Stimulated activated naive B cell treated with anti-CD40 and anti-IgM and Interleukin-4, amounts not matched to agents 10 μg/mL and 1 μg/mL and 100 μg/mL, for 72 hours (primary cell): ENCODE measurements at regions not wholly inside any gene's neighbourhood (a gene's known extent, or its start where the extent isn't known, plus 50 kb on each side); places are given as distances from the start of the nearest gene placed in this dataset.

Experiments
- ATAC-seq, 2 donors: fragments of 150-1000 bp; cut with Tn5 transposase; replicated peaks; 2 replicates each; pipeline ENCODE4 v1.10.0; 2021; ENCODE audit warnings: moderate library complexity in 1 of 2
- DNase-seq: peaks from one replicate; pipeline ENCODE4 v3.0.0; 2021
- H3K27ac Mint-ChIP-seq: one replicate; pipeline ENCODE4 v1.8.0; 2022; ENCODE audit warnings: mild to moderate bottlenecking, mixed read lengths
- H3K27me3 Mint-ChIP-seq, 2 donors: one replicate each; pipeline ENCODE4 v1.8.0; 2022; ENCODE audit warnings: mixed read lengths in 2 of 2
- H3K36me3 Mint-ChIP-seq, 2 donors: one replicate each; pipeline ENCODE4 v1.8.0; 2022; ENCODE audit warnings: mixed read lengths in 2 of 2, mild to moderate bottlenecking in 1 of 2
- H3K4me1 Mint-ChIP-seq, 2 donors: one replicate each; pipeline ENCODE4 v1.8.0; 2022; ENCODE audit warnings: mixed read lengths in 2 of 2, mild to moderate bottlenecking in 1 of 2
- H3K4me3 Mint-ChIP-seq, 2 donors: one replicate each; pipeline ENCODE4 v1.8.0; 2022; ENCODE audit warnings: mild to moderate bottlenecking in 2 of 2, mixed read lengths in 2 of 2, moderate library complexity in 1 of 2
- H3K9me3 Mint-ChIP-seq, 2 donors: one replicate each; pipeline ENCODE4 v1.8.0; 2022; ENCODE audit warnings: mixed read lengths in 2 of 2, mild to moderate bottlenecking in 1 of 2

DNA sequence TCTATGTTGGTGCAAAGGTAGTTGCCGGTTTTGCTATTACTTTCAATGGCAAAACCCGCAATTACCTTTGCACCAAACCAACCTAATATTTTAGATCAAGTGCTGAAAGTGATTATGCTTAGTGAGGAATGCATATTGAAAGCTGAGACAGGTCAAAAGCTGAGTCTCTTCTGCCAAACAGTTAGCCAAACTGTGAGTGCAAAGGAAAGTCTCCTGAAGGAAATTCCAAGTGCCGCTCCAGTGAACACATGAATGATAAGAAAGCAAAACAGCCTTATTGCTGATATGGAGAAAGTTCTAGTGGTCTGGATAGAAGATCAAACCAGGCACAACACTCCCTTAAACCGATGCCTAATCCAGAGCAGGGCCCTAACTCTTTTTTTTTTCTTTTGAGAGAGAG is 83.1 kb upstream of the ERRFI1 start:
- H3K27me3 Mint-ChIP-seq: peaks cover 5 to 7% of the 10 kb centered on the region in 2 donors
- no peaks in the 10 kb centered on the region for H3K36me3 Mint-ChIP-seq
- DNase-seq: no peak
- peaks cover 1 to 3% of the 10 kb centered on the region in 2 donors for H3K9me3 Mint-ChIP-seq
- H3K4me3 Mint-ChIP-seq: no peak overlapping the region
- H3K27ac Mint-ChIP-seq: no peak overlapping the region
- peaks cover 10% of the 10 kb centered on the region in 2 donors for H3K4me1 Mint-ChIP-seq
- ATAC-seq: no peak

DNA sequence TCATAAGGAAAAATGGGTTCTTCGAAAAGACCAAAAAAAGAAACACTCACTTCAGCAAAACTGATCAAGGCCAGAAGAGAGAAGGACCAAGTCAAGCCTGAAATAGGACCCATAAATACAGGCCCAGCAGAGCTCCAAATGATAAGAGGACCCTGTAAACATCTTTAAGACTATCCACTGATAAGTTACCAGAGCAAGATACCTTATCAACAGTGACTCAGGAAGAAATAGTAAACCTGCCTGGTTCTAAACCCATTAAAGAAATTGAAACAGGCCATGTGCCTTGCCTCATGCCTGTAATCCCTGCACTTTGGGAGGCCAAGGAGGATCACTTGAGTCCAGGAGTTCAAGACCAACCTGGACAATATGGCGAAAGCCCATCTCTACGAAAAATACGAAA is 81.8 kb upstream of the ERRFI1 start:
- Mint-ChIP-seq H3K27me3 (peaks cover 5 to 8% of the 10 kb centered on the region in 2 donors), H3K4me3 (no peak overlapping the region), H3K9me3 (peaks cover 2 to 5% of the 10 kb centered on the region in 2 donors), H3K27ac (no peak overlapping the region), H3K36me3 (no peaks in the 10 kb centered on the region), H3K4me1 (peaks cover 11 to 13% of the 10 kb centered on the region in 2 donors)
- ATAC-seq: no peak
- DNase-seq: no peak

DNA sequence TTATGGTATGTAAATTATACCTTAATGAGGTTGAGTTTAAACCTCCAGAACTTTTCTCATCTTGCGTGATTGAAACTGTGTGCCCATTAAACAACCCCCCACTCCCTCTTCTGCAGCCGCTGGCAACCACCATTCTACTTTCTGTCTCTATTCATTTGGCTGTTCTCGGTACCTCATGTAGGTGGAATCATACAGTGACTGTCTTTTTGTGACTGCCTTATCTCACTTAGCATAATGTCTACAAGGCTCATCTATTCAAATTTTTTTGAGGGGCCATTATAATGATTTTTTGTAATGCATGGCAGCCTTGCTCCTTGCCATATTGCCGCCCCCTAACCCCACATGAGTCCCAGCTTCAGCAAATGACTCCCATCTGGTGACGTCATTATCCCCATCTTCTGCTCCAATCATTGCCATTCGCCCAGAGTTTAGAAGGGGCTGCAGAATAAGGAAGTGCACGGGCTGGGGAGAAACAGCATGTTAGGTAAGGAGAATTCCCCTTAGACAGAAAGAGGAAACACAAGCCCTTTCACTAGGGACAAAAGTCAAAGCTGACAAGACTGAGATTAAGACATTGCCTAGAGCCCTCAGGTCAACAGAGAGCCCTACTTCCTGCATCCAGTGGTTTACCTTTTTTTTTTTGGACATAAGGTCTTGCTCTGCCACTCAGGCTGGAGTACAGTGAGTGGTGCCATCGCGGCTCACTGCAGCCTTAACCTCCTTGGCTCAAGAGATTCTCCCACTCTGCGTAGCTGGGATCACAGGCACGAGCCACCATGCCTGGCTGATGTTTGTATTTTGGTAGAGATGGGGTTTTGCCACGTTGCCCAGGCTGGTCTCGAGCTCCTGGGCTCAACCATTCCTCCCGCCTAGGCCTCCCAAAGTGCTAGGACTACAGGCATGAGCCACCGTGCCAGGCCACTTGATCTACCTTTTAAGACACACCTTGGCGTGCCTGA is 78.4 kb upstream of the ERRFI1 start:
- Mint-ChIP-seq H3K27me3 (peaks cover 6 to 8% of the 10 kb centered on the region in 2 donors), H3K9me3 (peaks cover 2 to 5% of the 10 kb centered on the region in 2 donors), H3K27ac (peak overlapping the region; percentile 73), H3K36me3 (no peaks in the 10 kb centered on the region), H3K4me3 (no peak overlapping the region), H3K4me1 (peaks cover 11 to 13% of the 10 kb centered on the region in 2 donors)
- ATAC-seq (peak; percentile 95 to 96), DNase-seq (peak; percentile 27)

DNA sequence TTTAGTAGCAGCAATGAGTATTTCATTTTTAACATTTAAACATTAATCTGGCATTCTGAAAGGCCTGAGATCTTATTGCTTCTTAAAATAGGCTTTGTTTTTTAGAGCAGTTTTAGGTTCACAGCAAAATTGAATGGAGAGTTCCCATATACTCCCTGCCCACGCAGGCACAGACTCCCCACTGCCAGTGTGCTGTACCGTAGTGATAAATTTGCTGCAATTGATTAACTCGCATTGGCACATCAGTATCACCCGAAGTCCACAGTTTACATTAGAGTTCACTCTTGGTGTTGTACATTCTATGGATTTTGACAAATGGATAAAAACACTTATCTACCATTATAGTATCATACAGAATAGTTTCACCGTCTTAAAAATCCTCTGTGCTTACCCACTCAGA is 71.8 kb upstream of the ERRFI1 start:
- Mint-ChIP-seq H3K4me3 (no peak overlapping the region), H3K36me3 (no peaks in the 10 kb centered on the region), H3K9me3 (no peaks in the 10 kb centered on the region), H3K4me1 (peaks cover 0 to 9% of the 10 kb centered on the region in 2 donors), H3K27me3 (peaks cover 20 to 29% of the 10 kb centered on the region in 2 donors), H3K27ac (no peak overlapping the region)
- no peak for DNase-seq
- ATAC-seq: no peak

DNA sequence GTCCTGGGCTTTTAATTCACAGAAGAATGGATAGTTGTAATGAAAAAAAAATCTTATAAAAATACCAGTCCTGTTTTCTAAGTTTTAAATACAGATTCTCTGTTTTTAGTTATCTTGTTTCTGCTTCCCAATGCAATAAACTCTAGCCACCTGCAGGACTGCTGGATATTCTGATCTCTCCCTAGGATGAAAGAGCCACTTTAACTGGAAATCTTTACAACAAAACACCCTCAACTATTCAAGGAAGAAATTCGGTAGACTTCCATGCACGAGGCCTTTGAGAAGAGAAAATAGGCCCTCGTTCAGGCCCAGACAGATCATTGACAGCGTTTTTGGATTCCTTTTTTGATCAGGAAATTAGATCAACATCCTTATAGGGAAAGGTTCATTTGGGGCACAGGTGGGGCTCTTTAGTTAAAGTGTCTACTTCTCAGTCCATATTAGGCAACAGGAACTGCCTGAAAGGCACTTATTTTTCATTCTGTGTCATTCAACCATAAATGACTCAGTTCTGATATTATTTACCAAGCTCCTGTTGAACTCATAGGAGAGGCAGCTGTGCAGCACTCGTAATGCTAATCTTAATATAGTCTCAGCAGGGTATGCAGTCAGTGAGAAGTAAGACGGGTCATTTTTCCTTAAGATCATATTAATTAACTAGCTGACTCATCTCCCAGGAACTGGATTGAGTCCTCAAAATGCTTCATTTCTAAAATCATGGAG is 71.1 kb upstream of the ERRFI1 start:
- peak; percentile 2 for DNase-seq
- peak; percentile 87 to 95 for ATAC-seq
- Mint-ChIP-seq H3K27me3 (peaks cover 27 to 35% of the 10 kb centered on the region in 2 donors), H3K27ac (peak overlapping the region; percentile 88), H3K4me3 (no peak overlapping the region), H3K4me1 (peaks cover 0 to 9% of the 10 kb centered on the region in 2 donors), H3K9me3 (no peaks in the 10 kb centered on the region), H3K36me3 (no peaks in the 10 kb centered on the region)

DNA sequence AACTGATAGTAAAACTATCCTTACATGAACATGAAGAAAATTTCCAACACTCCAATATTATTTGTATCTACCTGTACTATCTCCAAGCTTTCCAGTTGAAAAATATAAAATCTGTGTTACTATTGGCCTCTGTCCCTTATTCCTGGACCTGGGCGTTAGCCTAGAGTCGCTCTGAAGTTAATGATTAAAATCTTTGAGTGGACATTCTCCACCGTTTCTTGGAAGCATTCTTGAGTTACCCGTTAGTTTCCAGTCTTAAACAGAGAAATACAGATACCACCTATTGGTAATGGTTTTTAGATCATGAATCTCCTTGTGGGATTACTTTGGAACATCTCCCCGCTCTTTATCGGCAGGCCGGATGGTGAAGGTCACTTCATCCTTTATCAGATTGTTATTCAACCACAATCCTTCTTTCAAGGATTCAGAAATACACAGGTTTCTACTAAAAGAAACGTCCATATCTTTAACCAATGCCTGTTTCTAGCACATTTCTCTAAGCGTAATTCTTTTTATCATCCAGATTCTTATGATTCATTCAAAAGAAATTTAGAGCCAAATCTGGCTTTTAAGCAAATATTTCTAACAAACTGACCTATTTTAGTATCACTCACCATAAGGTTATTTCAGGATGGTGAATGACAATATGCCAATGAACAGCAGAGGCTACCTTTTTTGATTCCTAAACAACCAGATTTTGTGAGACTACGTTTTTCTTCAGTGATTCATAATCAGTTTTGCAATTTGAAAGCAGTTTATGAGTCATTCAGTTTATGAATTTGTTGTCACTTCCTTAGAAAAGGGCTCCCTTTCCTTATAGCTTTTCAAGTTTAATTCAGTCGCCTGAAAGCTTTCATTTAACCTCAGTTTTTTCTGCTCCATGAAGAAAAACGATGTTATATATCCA is 70.2 kb upstream of the ERRFI1 start:
- H3K9me3 Mint-ChIP-seq: no peaks in the 10 kb centered on the region
- H3K27me3 Mint-ChIP-seq: peaks cover 29 to 34% of the 10 kb centered on the region in 2 donors
- no peak overlapping the region for H3K27ac Mint-ChIP-seq
- ATAC-seq (peak; percentile 31 to 39), DNase-seq (no peak)
- no peaks in the 10 kb centered on the region for H3K36me3 Mint-ChIP-seq
- H3K4me1 Mint-ChIP-seq: peaks cover 0 to 9% of the 10 kb centered on the region in 2 donors
- H3K4me3 Mint-ChIP-seq: no peak overlapping the region

DNA sequence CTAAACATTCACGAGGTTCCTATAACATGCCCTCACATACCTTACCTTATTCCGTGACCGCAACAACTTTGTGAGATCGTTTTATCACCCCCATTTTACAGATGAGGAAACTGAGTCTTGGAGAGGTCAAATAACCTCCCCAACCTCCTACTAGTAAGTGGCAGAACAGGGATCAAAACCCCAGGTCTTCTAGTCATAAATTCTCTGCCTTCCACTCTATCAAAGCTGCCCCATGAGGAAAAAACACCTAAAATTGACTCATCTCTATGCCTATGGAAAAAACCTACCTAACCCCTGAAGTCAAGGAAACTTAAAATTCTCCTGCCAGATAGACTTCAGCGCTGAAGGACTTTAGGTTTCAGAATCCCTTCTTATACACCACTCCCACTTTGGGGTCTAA is 69.5 kb upstream of the ERRFI1 start:
- no peak overlapping the region for H3K4me3 Mint-ChIP-seq
- H3K27ac Mint-ChIP-seq: no peak overlapping the region
- H3K27me3 Mint-ChIP-seq: peaks cover 34 to 38% of the 10 kb centered on the region in 2 donors
- peaks cover 0 to 9% of the 10 kb centered on the region in 2 donors for H3K4me1 Mint-ChIP-seq
- no peaks in the 10 kb centered on the region for H3K36me3 Mint-ChIP-seq
- no peak for DNase-seq
- no peaks in the 10 kb centered on the region for H3K9me3 Mint-ChIP-seq
- no peak for ATAC-seq

DNA sequence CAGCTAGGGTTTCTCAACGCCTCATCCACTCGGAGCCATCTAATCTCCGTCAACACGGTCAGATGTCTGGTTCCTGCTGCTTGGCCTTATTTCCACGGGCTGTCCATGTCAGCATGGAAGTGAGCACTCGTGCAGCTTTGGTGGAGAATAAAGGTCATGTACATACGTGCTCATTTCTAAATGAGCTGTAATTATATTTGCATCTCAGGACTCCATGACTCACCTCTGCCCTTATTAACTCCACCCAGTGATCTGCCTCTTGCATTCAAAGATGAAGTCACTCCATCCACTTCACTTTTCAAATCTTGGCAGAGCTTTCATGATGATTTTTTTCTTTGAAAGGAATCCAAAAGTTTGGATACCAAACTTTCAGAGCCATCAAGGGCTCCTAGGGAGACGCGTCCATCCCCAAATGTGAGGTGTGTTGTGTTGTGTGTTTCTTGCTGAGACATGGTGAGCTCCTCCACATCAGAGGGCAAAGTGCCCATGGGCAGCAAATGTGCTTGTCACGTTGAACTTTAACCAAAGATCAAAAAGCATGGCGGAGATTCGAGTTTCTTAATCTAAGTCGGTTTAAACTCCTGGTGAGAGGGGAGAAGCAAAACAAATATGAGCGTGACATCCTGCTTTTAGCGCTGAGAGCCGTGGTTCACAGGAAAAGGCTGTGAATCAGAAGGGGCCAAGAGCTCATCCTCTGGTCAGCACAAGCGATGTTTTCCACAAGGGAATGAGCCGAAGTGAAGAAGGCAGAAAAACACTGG is 68.6 kb upstream of the ERRFI1 start:
- H3K4me1 Mint-ChIP-seq: peaks cover 0 to 9% of the 10 kb centered on the region in 2 donors

DNA sequence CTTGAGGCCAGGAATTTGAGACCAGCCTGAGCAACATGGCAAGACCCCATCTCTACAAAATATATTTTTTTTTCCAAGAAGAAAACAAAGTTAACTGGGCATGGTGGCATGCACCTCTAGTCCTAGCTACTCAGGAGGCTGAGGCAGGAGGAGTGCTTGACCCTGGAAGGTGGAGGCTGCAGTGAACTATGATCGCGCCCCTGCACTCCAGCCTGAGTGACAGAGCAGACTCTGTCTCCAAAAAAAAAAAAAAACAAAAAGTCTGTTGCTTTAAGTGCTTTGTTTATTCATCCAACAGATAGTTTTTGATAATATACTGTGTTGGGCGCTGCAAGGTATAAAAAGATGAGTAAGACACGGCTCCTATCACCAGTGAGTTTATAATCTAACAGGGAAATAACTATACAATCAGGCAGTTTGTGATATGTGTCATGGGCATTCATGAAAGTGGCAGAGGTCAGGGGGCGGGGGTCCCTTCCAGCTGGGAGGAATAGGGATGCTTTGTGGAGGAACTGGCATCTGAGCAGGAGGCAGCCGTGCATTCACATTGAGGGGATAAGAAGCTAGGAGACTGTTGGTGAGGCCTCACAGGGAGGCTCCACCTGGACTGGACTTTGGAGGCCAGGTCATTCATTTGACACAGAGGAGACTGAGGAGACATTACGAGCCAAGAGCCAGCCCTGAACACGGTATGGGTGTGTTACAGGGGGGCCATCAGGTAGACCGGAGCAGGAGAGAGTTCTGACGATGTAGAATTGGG is 67.3 kb upstream of the ERRFI1 start:
- Mint-ChIP-seq H3K27me3 (peaks cover 37 to 46% of the 10 kb centered on the region in 2 donors), H3K4me1 (peaks cover 0 to 9% of the 10 kb centered on the region in 2 donors), H3K4me3 (no peak overlapping the region), H3K36me3 (no peaks in the 10 kb centered on the region), H3K27ac (no peak overlapping the region), H3K9me3 (no peaks in the 10 kb centered on the region)
- no peak for DNase-seq
- no peak for ATAC-seq

More for the DNA sequence above, 68.6 kb upstream of the ERRFI1 start:
- H3K4me3 Mint-ChIP-seq: no peak overlapping the region
- H3K9me3 Mint-ChIP-seq: no peaks in the 10 kb centered on the region
- DNase-seq: no peak
- no peaks in the 10 kb centered on the region for H3K36me3 Mint-ChIP-seq
- peaks cover 39 to 42% of the 10 kb centered on the region in 2 donors for H3K27me3 Mint-ChIP-seq
- peak in 1 of 2 donors; percentile 30 for ATAC-seq
- no peak overlapping the region for H3K27ac Mint-ChIP-seq

DNA sequence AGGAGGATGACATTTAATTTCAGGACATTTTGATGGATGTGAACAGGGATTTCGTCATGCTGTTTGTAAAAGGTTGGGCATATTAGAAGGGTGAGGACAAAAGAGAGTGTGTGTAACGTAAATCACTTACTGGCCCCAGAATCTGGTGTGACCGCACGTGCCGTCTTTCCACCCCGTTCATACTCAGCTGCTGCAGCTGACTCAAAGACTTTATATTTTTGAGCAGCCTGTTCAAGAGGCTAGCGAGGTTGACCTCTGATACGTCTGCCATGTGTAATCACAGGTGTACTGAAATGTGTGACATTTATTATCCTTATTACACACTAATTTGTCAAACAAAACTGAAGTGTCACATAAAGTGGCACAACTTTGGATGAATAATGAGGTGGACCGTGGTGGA is 66.5 kb upstream of the ERRFI1 start:
- Mint-ChIP-seq H3K9me3 (no peaks in the 10 kb centered on the region), H3K27ac (no peak overlapping the region), H3K36me3 (no peaks in the 10 kb centered on the region), H3K4me3 (no peak overlapping the region), H3K27me3 (peaks cover 41 to 47% of the 10 kb centered on the region in 2 donors), H3K4me1 (peaks cover 0 to 8% of the 10 kb centered on the region in 2 donors)
- DNase-seq (no peak), ATAC-seq (no peak)

DNA sequence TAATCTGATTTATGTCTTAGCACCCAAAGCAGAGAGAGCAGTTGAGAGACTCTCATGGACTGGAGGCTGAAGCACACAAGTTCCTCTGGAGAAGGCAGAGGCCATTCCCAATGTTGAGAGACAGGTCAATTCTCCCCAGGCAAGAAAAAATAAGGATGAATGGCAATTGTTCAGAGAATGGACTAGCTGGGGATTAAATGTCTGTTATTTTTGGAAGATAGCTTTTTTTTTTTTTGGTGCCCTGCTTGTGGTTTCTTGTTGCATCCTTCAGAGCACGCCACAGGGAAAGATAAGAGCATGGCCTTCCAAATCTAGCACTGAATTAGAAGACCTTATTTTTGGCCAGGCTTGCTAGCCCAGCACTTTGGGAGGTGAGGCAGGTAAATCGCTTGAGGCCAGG is 65.6 kb upstream of the ERRFI1 start:
- H3K27ac Mint-ChIP-seq: no peak overlapping the region
- ATAC-seq (no peak), DNase-seq (no peak)
- no peaks in the 10 kb centered on the region for H3K9me3 Mint-ChIP-seq
- peaks cover 49 to 50% of the 10 kb centered on the region in 2 donors for H3K27me3 Mint-ChIP-seq
- H3K36me3 Mint-ChIP-seq: no peaks in the 10 kb centered on the region
- no peak overlapping the region for H3K4me3 Mint-ChIP-seq
- H3K4me1 Mint-ChIP-seq: no peaks in the 10 kb centered on the region

DNA sequence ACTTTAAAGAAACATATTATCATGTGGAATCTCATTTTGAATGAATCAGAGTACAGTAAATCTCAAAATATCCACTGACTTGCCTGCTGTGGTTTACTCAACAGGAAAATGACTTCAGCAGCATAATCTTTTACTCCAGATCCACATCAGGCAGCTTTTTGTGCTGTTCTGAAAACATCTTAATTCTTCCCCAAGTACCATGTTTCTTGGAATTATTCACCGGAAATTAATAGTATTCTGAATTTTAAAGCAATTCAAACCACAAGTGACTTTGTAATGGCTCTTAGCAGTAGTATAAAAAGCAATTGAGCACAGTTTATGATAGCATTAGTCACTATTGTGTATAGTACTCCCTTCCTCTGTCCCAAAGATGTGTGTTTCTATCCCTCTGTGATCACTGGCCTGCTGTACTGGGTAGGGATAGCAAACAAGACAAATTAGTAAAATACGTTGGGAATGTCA is 64.2 kb upstream of the ERRFI1 start:
- H3K9me3 Mint-ChIP-seq: no peaks in the 10 kb centered on the region
- no peak overlapping the region for H3K27ac Mint-ChIP-seq

More for the DNA sequence above, 64.2 kb upstream of the ERRFI1 start:
- peaks cover 2 to 4% of the 10 kb centered on the region in 2 donors for H3K4me1 Mint-ChIP-seq
- no peaks in the 10 kb centered on the region for H3K36me3 Mint-ChIP-seq
- H3K4me3 Mint-ChIP-seq: no peak overlapping the region
- H3K27me3 Mint-ChIP-seq: peaks cover 51 to 55% of the 10 kb centered on the region in 2 donors
- ATAC-seq (no peak), DNase-seq (no peak)
